Lower lobe of right lung (tissue), 2 donors: ENCODE measurements at regions not wholly inside any gene's neighbourhood (a gene's known extent, or its start where the extent isn't known, plus 50 kb on each side); places are given as distances from the start of the nearest gene placed in this dataset.

ENCODE experiments used
- ATAC-seq, 2 donors: fragments of 200-7000 bp; cut with Tn5 transposase; one replicate each; pipeline ENCODE4 v1.9.1; 2020 to 2022; ENCODE audit warnings: mild to moderate bottlenecking in 2 of 2, moderate library complexity in 2 of 2
- DNase-seq: peaks from one replicate; pipeline ENCODE4 v3.0.0-alpha.2; 2020
- H3K27ac ChIP-seq: fragments of 200-600 bp; one replicate; pipeline ENCODE4 v1.8.0; 2022
- H3K27me3 ChIP-seq: fragments of 200-600 bp; one replicate; pipeline ENCODE4 v1.8.0; 2022; ENCODE audit warnings: low read depth
- H3K36me3 ChIP-seq: fragments of 200-600 bp; one replicate; pipeline ENCODE4 v1.8.0; 2022; ENCODE audit warnings: mild to moderate bottlenecking
- H3K4me1 ChIP-seq: fragments of 200-600 bp; one replicate; pipeline ENCODE4 v1.8.0; 2022
- H3K4me3 ChIP-seq: fragments of 200-600 bp; one replicate; pipeline ENCODE4 v1.8.0; 2022; ENCODE audit warnings: mild to moderate bottlenecking
- H3K9me3 ChIP-seq: fragments of 200-600 bp; one replicate; pipeline ENCODE4 v1.8.0; 2022
- CTCF ChIP-seq: fragments of 200-600 bp; IDR thresholded peaks from one replicate; pipeline ENCODE4 v1.8.0; 2022; ENCODE audit warnings: antibody characterized with exemption, mild to moderate bottlenecking
- intact Hi-C: fragments of 100-400 bp; cut with DNase I; formaldehyde crosslinking; loops from one replicate; pipeline ENCODE4 v1.11.0; 2022
- donor health status: DM: no; HTN: yes; CAD: no; lungs with severe emphysema.

- H3K4me1 ChIP-seq: no peaks in the 10 kb centered on the region
- no peak for TF ChIP-seq CTCF
- no peak overlapping the region for H3K4me3 ChIP-seq
- H3K9me3 ChIP-seq: no peaks in the 10 kb centered on the region
- no peaks in the 10 kb centered on the region for H3K27me3 ChIP-seq
- ATAC-seq: no peak
- no peak overlapping the region for H3K27ac ChIP-seq
- DNase-seq: no peak
- intact Hi-C loops: no loop called here
- no peaks in the 10 kb centered on the region for H3K36me3 ChIP-seq
These were observed 404.9 kb downstream of the PCDH7 start for GRCh38 chr4:31125061-31125460.

- H3K36me3 ChIP-seq: no peaks in the 10 kb centered on the region
- intact Hi-C loops: no loop called here
These were observed 405.3 kb downstream of the PCDH7 start for GRCh38 chr4:31125496-31125895.

GRCh38 chr4:31126881-31127398, 406.8 kb downstream of the PCDH7 start:
- TF ChIP-seq CTCF: no peak
- ATAC-seq: no peak

More at GRCh38 chr4:31125496-31125895, 405.3 kb downstream of the PCDH7 start:
- DNase-seq: no peak
- Histone ChIP-seq H3K9me3 (no peaks in the 10 kb centered on the region), H3K4me1 (no peaks in the 10 kb centered on the region), H3K4me3 (no peak overlapping the region), H3K27me3 (no peaks in the 10 kb centered on the region), H3K27ac (no peak overlapping the region)
- no peak for ATAC-seq
- no peak for TF ChIP-seq CTCF

GRCh38 chr4:31130930-31131329, 410.8 kb downstream of the PCDH7 start:
- Histone ChIP-seq H3K9me3 (no peaks in the 10 kb centered on the region), H3K27ac (no peak overlapping the region), H3K27me3 (no peaks in the 10 kb centered on the region), H3K36me3 (no peaks in the 10 kb centered on the region), H3K4me3 (no peak overlapping the region), H3K4me1 (no peaks in the 10 kb centered on the region)
- intact Hi-C loops: no loop called here
- no peak for ATAC-seq
- no peak for TF ChIP-seq CTCF
- no peak for DNase-seq

More at GRCh38 chr4:31126881-31127398, 406.8 kb downstream of the PCDH7 start:
- H3K36me3 ChIP-seq: no peaks in the 10 kb centered on the region
- H3K27ac ChIP-seq: no peak overlapping the region
- H3K27me3 ChIP-seq: no peaks in the 10 kb centered on the region
- intact Hi-C loops: no loop called here
- H3K4me1 ChIP-seq: no peaks in the 10 kb centered on the region
- H3K9me3 ChIP-seq: no peaks in the 10 kb centered on the region
- no peak for DNase-seq
- no peak overlapping the region for H3K4me3 ChIP-seq

- H3K36me3 ChIP-seq: no peaks in the 10 kb centered on the region
- no peak overlapping the region for H3K4me3 ChIP-seq
- no peak for ATAC-seq
- H3K4me1 ChIP-seq: no peaks in the 10 kb centered on the region
- intact Hi-C loops: no loop called here
- no peak for TF ChIP-seq CTCF
- DNase-seq: no peak
- no peaks in the 10 kb centered on the region for H3K9me3 ChIP-seq
- no peak overlapping the region for H3K27ac ChIP-seq
- H3K27me3 ChIP-seq: no peaks in the 10 kb centered on the region
These were observed 414.6 kb downstream of the PCDH7 start for GRCh38 chr4:31134720-31135119.

GRCh38 chr4:31139767-31140166, 419.6 kb downstream of the PCDH7 start:
- Histone ChIP-seq H3K9me3 (no peaks in the 10 kb centered on the region), H3K27me3 (no peaks in the 10 kb centered on the region), H3K4me3 (no peak overlapping the region), H3K36me3 (no peaks in the 10 kb centered on the region), H3K27ac (no peak overlapping the region), H3K4me1 (no peaks in the 10 kb centered on the region)
- intact Hi-C loops: no loop called here
- DNase-seq: no peak
- ATAC-seq: no peak
- TF ChIP-seq CTCF: no peak
